Cardiac fibroblast (primary cell): ENCODE measurements at regions not wholly inside any gene's neighbourhood (a gene's known extent, or its start where the extent isn't known, plus 50 kb on each side); places are given as distances from the start of the nearest gene placed in this dataset.

ENCODE experiments used
- DNase-seq, 2 donors: peaks; one replicate each; pipeline versions ENCODE4 v3.0.0 to v3.0.0-alpha.2; 2010; ENCODE audit warnings: low read depth in 2 of 2
- H3K4me3 ChIP-seq, 2 donors: replicated peaks in 1 of 2; 1 replicate in 1 of 2; 2 replicates in 1 of 2; pipeline ENCODE4 v1.5.1; 2011; ENCODE audit warnings: low read depth in 2 of 2, low read length in 2 of 2, mild to moderate bottlenecking in 2 of 2, moderate library complexity in 1 of 2
- TF ChIP-seq, protein P1 (sequence below): IDR thresholded peaks from one replicate; pipeline ENCODE4 v1.5.1; 2011; ENCODE audit warnings: low read depth, mild to moderate bottlenecking, low read length, inconsistent platforms

DNA sequence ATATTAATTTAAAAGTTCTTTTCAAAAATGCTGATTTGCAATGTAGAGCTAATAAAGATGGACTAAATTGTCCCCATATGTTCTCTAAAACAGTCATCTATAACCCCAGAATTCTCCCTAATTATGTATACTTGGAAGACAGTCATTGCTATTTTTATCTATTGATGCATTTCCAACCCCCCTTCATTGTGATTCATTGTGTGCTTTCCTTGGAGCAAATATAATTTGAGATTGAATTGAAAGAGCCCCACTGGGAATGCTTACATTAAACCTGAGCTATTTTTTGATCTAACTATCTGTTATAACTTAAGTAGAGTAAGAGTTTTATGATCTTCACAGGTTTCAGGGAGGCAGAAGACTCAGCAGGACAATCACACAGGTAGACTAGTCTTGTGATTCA lies 73.7 kb upstream of the PTCHD4 start:
- H3K4me3 ChIP-seq = no peak overlapping the region
- TF ChIP-seq, protein P1, sequence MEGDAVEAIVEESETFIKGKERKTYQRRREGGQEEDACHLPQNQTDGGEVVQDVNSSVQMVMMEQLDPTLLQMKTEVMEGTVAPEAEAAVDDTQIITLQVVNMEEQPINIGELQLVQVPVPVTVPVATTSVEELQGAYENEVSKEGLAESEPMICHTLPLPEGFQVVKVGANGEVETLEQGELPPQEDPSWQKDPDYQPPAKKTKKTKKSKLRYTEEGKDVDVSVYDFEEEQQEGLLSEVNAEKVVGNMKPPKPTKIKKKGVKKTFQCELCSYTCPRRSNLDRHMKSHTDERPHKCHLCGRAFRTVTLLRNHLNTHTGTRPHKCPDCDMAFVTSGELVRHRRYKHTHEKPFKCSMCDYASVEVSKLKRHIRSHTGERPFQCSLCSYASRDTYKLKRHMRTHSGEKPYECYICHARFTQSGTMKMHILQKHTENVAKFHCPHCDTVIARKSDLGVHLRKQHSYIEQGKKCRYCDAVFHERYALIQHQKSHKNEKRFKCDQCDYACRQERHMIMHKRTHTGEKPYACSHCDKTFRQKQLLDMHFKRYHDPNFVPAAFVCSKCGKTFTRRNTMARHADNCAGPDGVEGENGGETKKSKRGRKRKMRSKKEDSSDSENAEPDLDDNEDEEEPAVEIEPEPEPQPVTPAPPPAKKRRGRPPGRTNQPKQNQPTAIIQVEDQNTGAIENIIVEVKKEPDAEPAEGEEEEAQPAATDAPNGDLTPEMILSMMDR = no peak
- no peak for DNase-seq

DNA sequence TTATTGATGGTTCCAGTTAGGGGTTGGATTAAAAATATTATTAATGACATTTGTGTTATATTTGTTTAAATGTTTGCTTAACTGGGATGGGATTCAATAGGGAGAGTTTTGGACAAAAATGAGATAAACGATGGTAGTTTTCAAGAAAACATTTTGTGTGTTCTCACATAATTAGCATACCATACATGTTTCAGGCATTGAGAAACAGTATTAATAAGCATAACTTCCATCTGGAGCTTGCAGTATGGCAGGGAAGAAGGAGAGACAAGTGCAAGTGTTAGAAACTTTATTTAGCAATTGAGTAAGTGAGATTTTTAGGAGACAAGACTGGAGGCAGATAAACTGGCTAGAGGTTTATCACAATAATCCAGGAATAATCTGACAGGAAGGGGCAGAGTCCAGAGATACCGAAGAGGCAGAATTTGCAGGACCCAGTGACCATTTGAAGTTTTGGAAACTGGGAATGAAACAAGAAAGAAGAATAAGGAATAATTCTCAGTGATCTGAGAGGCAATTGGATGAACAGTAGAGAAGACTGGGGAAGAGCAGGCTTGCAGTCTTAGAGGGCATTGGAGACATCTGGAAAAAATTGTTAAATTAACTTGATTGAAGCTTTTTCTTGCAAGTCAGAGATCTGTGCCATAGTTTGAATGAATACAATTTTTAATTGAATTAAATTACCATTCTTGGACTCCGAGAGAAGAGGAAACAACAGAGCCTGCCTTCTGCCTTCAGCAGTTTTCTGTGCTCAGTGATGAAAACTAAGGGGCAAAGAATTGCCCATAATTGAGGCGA lies 73.0 kb upstream of the PTCHD4 start:
- H3K4me3 ChIP-seq = no peak overlapping the region
- peak in 1 of 2 donors; percentile 19 for DNase-seq
- TF ChIP-seq, protein P1 = no peak

DNA sequence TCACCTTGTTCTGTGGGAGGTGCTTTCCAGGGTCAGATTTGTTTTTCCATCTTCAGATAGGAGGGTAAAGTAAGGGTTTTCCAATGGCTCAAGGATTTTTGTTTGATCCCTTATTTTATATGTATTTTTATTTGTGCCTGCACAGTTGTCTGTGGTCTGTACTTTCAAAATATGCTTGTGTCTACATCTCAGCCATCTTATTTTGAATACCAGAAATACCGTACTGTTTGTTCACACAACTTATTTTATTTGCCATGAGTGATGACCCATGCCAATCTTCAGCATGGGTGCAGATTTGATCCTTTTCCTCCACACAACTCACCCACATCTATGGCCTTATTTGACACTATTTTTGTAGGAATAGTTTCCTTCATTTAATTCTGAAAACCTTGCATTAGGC lies 72.2 kb upstream of the PTCHD4 start:
- DNase-seq = no peak
- TF ChIP-seq, protein P1 = no peak
- H3K4me3 ChIP-seq = no peak overlapping the region

GRCh38 chr6:48178700-48179099 lies 67.7 kb upstream of the PTCHD4 start:
- TF ChIP-seq, protein P1 = no peak
- H3K4me3 ChIP-seq = no peak overlapping the region
- no peak for DNase-seq

- no peak for DNase-seq
- no peak overlapping the region for H3K4me3 ChIP-seq
- TF ChIP-seq, protein P1 = no peak
These were observed 66.8 kb upstream of the PTCHD4 start for GRCh38 chr6:48177786-48178185.

DNA sequence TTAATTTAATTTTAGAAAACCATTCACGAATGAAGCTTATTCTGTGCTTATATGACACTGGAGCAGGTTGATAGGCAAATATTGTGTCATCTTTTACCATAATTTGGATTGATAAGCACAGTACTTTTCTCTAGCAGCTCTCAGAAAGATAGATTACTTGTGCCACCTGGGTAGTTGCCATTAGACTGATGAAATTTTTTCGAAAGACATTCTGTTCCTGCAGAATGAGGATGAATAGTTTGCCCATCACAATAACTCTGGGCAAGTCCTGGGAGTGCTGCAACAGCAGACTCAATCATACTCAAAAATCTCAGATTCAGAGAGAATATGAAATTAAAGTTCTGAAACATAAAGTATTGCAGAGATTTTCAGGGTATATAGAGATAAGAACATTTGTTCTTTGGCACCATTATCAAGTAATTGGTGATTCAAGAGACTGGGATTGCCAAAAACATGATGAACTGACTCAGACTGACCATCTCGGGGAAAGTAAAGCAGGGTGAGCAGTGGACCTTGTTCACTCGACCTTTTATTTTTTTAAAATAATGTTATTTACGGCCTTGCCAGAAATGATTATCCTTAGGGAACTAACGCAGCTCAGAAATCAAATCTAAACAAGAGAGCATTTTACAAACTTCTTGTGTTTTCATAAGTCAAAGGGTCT lies 65.8 kb upstream of the PTCHD4 start:
- TF ChIP-seq, protein P1 = no peak
- no peak overlapping the region for H3K4me3 ChIP-seq

More for the DNA sequence above, 65.8 kb upstream of the PTCHD4 start:
- DNase-seq = peak in 1 of 2 donors; percentile 10
